ENCODE measurements at regions not wholly inside any gene's neighbourhood (a gene's known extent, or its start where the extent isn't known, plus 50 kb on each side); places are given as distances from the start of the nearest gene placed in this dataset.
A peak's percentile ranks its signal among the peaks of the same experiment; 100 is the strongest.
"Not testable (repeated sequence)": the region's sequence is repeated elsewhere in the genome, so short reads cannot be mapped to it uniquely, and the experiment has no call there.

- not testable (repeated sequence) for DNase-seq (ENCODE audit: low read depth in 3 of 3, low spot score in 2 of 3)
Measured at GRCh38 chr1:219410721-219411120, 202.2 kb downstream of the ZC3H11B start.

GRCh38 chr1:219405531-219406331 is 207.2 kb downstream of the ZC3H11B start:
- no peak for DNase-seq (ENCODE audit: low read depth in 3 of 3, low spot score in 2 of 3)

DNA sequence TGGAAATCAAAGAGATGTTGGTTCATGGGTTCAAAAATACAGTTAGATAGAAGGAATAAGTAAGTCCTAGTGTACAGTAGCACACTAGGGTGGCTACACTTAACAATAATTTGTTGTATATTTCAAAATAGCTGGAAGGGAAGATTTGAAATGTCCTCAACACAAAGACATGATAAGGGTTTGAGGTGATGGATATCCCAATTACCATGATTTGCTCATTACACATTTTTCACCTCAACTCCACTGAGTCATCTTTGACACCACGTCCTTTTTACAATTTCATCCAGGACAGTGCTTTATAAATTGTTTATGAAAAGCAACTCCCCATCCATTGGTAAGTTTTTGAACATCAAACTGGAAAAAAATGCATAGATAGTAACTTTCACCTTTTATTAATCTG is 208.3 kb downstream of the ZC3H11B start:
- DNase-seq (ENCODE audit: low read depth in 3 of 3, low spot score in 2 of 3), result no peak

DNA sequence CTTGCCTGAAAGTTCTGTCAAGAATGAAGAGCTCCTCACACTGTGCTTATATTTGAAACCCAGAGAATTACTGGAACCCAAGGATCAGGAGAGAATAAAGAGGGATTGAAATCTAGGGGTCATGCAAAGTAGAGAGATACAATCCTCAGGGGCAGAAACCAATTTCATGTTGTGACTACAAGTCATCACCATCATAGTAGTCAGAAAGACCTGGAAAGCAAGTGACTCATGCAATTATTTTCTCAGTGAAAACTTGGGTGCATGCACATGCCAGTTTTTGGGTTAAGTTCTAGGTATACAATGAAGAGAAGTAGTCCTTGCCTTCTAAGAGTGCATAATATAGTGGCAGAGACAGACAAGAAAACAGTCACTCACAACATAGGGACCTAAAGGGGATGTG is 210.0 kb downstream of the ZC3H11B start:
- DNase-seq (ENCODE audit: low read depth in 3 of 3, low spot score in 2 of 3), result no peak

DNA sequence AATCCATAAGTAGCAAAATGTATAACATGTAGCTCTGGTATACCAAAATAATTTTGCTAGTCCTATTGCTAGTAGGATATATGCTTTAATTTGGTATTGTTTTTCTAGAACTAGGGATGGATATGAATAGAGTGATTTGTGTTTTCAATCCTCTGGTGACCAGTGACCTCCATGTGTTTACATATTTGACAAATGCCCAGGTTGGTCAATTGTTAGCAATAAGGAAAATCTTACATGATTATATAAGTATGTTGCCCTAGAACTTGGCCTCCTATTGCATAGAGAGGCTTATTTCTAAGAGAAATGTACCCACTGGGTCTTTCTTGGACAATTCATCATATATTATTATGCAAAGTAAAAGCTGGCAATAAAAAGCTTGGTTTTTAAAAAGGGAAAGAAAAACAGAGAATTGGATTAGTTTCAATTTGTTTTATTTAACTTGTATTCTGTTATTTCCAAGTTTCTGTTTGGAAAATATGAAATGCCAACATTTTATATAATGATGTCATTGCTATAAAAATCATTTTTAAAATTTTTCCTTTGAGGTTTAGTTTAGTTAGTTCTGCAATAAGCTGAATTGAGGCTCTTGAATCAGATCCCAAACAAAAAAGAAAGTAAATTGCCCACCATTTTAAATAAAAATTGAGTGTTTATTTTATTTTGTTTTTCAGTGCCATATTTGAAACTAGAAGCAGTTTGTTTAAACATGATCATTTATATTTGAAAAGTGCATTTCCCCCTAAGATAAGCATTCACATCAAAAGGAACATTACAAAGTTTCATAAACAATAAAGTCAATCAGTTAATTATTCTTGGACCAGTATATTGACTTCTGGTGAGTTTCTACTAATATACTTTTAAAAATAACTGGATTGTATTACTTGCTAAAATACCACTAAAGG is 210.9 kb downstream of the ZC3H11B start:
- DNase-seq (ENCODE audit: low read depth in 3 of 3, low spot score in 2 of 3), result no peak

DNA sequence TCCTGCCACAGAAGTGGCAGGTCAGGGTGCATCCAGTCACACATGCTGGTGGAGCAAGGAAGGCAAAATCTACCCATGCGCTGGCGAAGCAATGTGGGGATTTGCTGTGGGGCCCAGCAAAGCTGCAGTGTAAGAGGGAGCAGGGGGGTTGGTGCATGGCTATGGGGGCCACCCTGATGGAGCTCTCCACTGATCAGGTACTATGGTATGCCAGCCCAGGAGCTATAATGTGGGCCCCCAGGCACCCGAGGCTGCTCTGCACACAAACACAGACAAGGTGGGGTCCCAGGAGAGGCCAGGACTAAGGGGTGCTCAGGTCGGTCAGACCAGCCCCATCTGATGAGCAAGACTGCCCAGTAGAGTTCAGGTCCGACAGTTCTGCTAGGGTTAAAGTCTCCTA is 213.5 kb downstream of the ZC3H11B start:
- no peak for DNase-seq (ENCODE audit: low read depth in 3 of 3, low spot score in 2 of 3)

- DNase-seq (ENCODE audit: low read depth in 3 of 3, low spot score in 2 of 3), result no peak
Measured at GRCh38 chr1:219398815-219399396, 214.0 kb downstream of the ZC3H11B start.

- DNase-seq (ENCODE audit: low read depth in 3 of 3, low spot score in 2 of 3), result no peak
Measured at GRCh38 chr1:219397511-219397910, 215.4 kb downstream of the ZC3H11B start.

- DNase-seq (ENCODE audit: low read depth in 3 of 3, low spot score in 2 of 3), result no peak
Measured at GRCh38 chr1:219391297-219391696, 217.6 kb downstream of the LYPLAL1 start.

DNA sequence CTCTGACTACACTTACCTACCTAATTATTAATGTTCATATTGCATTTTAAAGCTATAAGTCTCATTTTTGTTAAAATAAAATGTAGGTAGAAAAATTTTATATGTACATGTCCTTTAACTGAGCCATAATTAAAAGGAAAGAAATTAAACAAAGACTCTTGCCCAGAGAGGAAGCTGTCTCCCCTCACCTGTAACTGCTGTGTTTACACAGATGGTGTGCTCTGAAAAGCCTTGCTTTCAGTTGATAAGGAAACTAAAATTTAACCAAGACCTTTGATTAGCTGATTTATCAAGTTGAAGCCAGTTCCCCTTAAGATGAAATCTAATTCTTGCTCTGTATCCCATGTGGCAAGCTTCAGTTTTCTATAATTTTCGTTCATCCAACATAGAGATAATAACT is 213.5 kb downstream of the LYPLAL1 start:
- no peak for DNase-seq (ENCODE audit: low read depth in 3 of 3, low spot score in 2 of 3)

DNA sequence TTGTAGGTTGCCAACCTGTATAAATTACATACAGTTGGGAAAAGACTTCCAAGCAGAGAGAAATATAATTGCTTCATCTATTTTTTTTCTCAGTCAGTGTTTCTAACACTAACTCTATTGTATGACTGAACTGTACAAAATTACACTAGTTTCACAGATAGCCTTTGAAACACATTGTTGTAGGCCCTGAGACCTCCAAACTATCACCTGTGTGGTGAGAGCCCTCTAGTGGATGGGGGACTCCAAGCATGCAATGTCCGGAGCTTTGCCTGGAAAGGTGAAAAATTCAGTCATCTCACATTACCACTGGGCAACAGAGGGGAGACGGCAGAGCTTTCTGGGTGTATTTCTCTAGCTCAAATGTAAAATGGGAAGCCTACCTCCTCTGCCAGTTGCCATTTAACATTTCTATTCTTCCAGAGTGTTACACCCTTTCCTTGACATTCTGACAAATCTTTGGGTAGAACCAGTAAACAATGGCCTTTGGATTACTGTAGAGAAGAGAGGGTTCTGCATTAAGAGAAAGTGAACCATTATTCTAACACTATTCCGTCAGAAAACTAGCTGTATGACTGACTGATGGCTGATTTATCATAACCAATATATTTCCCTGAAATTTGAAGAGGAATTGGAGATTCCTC is 212.2 kb downstream of the LYPLAL1 start:
- peak in 1 of 3 donors; percentile 26 for DNase-seq (ENCODE audit: low read depth in 3 of 3, low spot score in 2 of 3)

DNA sequence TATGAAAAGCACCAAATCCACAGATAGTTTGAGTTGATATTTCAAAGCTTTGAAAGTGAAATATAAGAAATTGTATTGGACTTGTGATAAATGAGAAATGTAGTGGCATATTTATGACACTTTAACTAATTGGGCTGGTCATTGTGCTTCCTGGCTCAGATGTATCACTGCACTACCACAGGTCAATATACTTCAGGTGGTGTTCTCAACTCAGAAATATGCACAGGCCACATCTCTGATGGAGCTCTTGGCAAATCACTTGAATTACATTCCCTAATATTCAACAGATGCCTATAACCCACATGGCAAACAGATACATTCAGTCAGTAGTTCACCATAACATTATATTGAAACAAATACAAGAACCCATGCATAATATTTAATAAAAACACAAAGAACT is 209.6 kb downstream of the LYPLAL1 start:
- no peak for DNase-seq (ENCODE audit: low read depth in 3 of 3, low spot score in 2 of 3)

- no peak for DNase-seq (ENCODE audit: low read depth in 3 of 3, low spot score in 2 of 3)
Measured at GRCh38 chr1:219381396-219381795, 207.7 kb downstream of the LYPLAL1 start.

DNA sequence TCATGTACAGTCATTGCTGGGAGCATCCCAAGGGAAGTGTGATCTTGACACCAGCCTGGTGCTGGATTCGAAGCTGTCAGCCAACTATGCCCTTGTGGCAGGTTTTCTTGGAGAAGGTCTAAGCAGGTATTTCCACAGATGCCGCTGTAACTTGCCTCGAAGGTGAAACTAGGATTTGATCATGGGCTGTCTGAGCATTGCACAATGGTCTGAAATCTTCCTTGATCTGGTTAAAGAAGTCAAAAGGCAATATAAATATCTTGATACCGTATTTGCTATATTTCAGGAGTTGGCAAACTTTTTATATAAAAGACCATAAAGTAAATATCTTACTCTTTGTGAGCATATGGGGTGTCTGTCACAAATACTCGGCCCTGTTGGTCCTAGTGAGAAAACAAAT is 206.8 kb downstream of the LYPLAL1 start:
- DNase-seq (ENCODE audit: low read depth in 3 of 3, low spot score in 2 of 3), result no peak

DNA sequence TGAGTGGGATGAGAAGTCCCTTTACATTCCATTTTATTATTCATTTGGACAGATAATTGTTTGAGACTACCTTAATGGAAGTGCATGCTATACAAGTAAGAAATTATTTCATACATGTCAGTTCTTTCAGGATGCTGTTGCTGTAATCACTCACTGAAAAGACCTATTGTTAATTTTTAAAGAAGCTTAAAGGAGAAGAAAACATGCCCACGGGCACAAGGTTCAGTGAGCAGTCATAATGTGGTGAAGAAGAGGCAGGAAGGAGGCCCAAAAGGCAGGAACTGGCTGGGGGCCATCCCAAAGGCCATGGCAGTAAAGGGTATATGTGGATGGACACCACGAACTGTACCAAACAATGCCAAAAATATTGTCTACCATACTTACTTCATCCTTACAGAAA is 206.0 kb downstream of the LYPLAL1 start:
- DNase-seq (ENCODE audit: low read depth in 3 of 3, low spot score in 2 of 3), result no peak

- no peak for DNase-seq (ENCODE audit: low read depth in 3 of 3, low spot score in 2 of 3)
Measured at GRCh38 chr1:219374636-219375035, 201.0 kb downstream of the LYPLAL1 start.

DNA sequence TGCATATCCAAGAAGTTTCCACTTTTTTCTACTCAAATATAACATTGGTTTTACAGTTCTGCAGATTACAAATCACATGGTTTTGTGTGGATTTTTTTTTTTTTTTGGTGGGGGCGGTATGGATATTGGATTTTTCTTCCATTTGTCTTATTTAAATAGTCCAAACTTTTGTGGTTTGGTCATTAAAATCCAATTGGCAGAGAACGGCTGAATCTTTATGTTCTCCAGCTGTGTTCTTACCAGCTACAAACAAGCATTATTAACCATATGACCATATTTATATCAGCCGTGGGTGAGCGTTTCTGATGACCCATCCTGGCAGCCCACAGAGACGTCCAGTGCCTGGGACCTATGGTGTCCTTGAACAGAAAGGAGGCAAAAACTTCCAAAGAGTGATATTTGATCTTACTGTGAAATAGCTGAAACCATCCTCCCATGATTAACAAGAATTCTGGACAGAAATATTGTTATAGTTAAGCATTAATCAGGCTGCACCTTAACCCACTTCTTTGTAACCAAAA is 200.4 kb downstream of the LYPLAL1 start:
- no peak for DNase-seq (ENCODE audit: low read depth in 3 of 3, low spot score in 2 of 3)

DNA sequence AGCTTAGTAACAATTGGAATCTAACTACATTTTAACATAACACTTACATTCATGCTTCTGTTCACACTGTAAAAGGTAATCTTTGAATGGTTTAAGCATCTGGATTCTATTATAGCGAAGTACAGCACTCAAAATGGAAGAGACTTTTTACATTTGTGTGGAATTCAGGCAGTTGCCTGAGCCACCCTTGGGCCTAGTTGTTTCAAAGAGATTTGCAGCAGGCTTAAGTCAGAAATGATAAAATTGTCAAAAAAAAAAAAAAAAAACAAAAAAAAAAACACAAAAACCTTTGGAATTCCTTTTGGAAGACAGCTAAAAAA is 199.9 kb downstream of the LYPLAL1 start:
- DNase-seq (ENCODE audit: low read depth in 3 of 3, low spot score in 2 of 3), result no peak

DNA sequence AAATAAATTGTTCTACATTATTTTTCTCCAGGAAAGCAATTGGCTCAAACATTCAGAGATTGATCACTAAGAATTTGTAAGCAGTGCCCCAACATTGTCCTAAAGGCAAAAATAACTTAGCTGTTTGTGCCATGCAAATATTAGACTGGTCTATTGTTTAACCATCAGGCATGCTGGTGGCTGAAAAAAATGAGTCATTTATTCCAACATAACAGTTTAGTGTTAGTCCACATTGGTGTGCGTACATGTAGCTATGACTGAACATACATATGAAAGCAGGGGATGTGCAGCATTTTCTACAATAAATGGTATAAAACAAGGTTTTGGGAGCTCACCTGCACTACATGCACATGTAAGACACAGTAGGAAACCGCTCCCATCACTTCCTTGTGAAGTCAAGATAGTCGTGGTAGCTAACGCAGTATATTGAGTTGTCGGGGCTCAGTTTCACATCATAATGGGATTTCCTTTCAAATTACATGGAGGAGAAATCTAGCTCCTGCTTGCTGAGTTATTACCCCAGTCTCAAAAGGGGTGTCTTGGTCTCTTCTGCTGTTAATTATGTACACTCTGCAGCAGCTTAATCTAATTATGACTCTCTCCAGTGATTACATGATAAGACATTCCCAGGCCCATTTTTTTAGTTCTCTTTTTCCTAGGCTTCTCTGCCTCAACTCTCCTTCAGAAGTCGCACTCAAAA is 199.4 kb downstream of the LYPLAL1 start:
- no peak for DNase-seq (ENCODE audit: low read depth in 3 of 3, low spot score in 2 of 3)

- DNase-seq (ENCODE audit: low read depth in 3 of 3, low spot score in 2 of 3), result no peak
Measured at GRCh38 chr1:219371471-219371870, 197.8 kb downstream of the LYPLAL1 start.

All from right renal cortex interstitium (tissue), 3 donors.